ENCODE measurements at regions not wholly inside any gene's neighbourhood (a gene's known extent, or its start where the extent isn't known, plus 50 kb on each side); places are given as distances from the start of the nearest gene placed in this dataset.

GRCh38 chr21:35906586-35906985 is 153.7 kb downstream of the SETD4 start:
- TF ChIP-seq POLR2A (IDR thresholded peaks at IDR 0.05; ENCODE audit: low read depth, low read length) (no peak), POLR2AphosphoS5 (IDR thresholded peaks at IDR 0.05; ENCODE audit: low read depth, low read length) (no peak), TAF1 (IDR thresholded peaks at IDR 0.05; ENCODE audit: borderline replicate concordance, low read depth, low read length) (no peak)

Data from GM12892 (cell line).